GM18505 (cell line): ENCODE measurements at regions not wholly inside any gene's neighbourhood (a gene's known extent, or its start where the extent isn't known, plus 50 kb on each side); places are given as distances from the start of the nearest gene placed in this dataset.

ENCODE experiments used
- ATAC-seq: cut with Tn5 transposase; IDR thresholded peaks from one replicate; pipeline ENCODE4 v1.9.1; 2021; ENCODE audit not compliant: unreplicated experiment
- POLR2A ChIP-seq: IDR thresholded peaks from 4 replicates; pipeline ENCODE4 v1.6.1; 2011; ENCODE audit warnings: borderline replicate concordance; ENCODE audit not compliant: insufficient read depth, insufficient read length; ENCODE audit errors: extremely low read depth

DNA sequence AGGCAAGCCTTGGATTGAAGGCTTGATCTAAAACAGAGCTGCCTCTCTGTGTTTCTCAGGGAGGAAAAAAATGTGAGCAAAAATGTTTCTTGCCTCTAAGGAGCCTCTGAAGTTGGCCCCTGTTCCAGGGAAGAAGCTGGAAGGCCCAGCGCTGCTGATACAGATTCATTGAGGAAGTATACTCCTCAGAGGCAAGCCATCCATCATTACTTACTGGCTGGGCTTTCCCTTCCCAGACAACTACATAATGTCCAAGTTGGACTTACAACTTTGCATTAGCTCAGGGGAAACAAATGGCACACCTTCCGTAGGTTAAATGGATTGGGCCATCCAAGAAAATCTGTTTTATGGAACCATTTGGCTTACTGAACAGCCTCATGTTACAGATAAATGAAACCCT lies 263.7 kb upstream of the SEL1L start:
- no peak for ATAC-seq
- TF ChIP-seq POLR2A: no peak

DNA sequence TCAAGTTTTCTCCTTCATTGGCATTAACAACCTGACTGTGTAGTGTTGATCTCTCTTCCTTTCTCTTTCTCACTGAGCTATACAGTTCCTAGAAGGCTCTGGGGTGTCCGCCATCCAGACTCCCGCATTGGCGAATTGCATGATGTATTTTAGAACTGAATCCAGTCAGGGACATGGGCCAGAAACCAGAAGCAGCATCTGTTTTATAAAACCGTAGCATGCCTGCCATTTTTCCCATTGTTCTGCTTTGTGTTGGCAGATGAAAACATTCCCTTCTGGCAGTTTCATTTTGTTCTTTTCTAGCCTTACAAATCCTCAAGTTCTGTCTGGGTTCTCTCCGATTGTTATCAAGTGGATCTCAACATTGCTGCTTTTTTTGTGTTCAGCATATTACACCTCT lies 268.3 kb upstream of the SEL1L start:
- ATAC-seq: no peak
- TF ChIP-seq POLR2A: no peak

DNA sequence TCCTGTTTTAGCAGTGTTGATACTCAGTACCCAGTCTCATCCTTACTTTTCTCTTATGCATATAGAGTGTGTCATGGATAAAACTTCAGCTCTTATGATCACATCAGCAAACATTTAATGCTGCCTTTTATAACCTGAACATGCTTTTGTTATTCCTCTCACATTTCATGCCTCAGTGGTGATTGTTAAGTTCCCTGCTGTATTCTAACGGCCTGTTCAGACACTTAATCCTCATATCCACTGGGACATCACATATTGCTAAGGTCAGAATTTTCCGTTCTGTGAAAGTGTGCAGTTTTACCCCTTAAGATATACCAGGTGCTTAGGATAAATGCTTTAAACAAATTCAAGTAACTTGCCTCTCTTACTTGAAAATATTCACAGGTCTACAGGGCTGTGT lies 268.7 kb upstream of the SEL1L start:
- no peak for ATAC-seq
- no peak for TF ChIP-seq POLR2A

DNA sequence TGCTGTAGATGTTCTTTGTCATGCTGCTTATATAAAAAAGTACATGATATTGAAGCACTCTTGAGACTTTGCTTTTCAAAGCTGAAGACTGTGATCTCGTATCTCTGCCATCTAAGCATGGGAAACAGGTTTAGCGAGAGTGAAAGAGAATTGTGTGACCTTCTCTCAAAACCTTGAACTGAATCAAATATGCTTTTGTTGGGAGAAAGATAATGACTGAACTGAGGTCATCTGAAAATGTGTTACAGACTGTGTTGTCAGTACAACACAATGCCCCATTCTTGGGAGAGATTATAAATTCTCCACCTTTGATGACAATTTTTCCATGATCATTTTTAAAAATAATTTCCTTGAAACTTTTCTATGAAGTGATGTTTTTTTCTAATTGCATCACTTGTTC lies 272.1 kb upstream of the SEL1L start:
- no peak for TF ChIP-seq POLR2A

DNA sequence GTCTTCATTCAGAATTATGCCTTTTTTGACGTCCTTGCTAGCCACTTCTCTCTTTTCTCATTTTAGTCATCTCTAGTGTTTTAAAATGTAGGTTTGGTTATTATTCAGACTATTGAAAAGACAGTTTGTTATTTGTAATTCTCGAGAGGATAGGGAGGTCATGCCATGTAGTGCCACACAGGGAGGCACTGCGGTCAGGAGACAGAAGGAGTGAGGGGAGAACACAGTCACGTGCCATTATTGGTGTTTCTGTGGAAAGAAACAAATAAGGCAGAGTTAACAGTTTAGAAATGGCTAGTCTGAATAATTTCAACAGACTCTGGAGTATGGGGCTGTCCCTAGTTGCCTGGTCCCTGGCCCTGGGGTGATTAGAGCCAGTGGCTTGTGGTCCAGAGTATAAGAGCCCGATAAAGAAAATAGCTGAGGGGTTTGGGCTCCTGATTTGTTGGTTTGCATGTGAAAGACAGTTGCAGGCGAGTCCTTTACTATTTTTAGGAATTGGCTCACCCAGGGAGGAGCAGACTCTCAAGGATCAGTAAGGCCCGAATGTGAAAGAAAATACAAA lies 278.1 kb upstream of the SEL1L start:
- no peak for TF ChIP-seq POLR2A
- ATAC-seq: no peak

More for the DNA sequence above, 272.1 kb upstream of the SEL1L start:
- ATAC-seq: no peak

DNA sequence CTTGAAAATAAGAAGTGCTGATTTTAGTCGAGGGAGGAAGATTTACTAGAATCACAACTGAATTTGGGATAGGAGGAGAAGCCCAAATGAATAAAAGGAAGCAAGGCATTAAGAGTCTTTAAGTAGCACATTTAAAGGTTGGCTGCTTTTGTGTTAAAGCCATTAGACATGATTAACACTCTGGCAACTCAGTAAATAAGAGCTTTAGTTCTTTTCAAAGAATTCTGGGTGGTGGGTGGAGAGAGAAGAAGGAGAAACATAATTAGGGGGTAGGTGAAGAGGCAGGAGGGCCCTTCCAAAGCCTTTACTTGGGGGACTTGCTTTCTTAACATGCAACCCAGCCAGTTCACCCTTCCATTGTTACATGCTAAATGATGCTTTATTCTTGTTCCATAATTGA lies 284.6 kb upstream of the SEL1L start:
- no peak for ATAC-seq
- TF ChIP-seq POLR2A: no peak

DNA sequence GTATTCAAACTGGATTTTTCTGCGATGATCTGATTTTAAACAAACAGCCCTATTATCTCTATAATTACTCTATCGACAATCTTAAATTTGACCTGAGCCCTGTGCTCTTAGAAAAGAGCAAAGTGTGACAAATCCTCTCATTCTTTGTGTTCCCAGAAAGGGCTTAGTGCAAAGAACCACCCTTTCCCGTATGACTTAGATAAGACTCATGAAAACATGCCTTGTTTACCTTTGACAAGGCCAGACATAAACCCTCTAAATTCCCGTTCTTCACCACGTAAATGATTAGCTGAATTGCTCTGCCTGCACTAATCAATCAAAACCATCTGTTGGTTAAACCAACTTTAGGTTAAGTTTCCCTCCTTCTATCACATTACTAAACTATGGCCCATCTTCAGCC lies 285.7 kb upstream of the SEL1L start:
- TF ChIP-seq POLR2A: no peak
- ATAC-seq: no peak

DNA sequence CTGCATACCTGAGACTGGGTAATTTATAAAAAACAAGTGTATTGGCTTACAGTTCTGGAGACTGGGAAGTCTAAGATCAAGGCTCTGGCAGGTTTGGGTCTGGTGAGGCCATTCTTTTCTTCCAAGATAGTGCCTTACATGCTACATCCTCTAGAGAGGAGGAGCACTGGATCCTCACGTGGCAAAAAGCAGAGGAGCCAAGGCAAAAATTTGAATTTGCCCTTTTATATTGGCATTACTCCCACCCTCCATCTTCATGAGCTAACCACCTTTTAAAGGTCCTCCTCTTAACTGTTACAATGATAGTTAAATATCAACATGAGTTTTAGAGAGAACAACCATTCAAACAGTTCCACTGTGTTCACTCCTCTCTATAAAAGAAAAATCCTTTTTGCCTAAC lies 286.3 kb upstream of the SEL1L start:
- no peak for TF ChIP-seq POLR2A
- ATAC-seq: no peak

DNA sequence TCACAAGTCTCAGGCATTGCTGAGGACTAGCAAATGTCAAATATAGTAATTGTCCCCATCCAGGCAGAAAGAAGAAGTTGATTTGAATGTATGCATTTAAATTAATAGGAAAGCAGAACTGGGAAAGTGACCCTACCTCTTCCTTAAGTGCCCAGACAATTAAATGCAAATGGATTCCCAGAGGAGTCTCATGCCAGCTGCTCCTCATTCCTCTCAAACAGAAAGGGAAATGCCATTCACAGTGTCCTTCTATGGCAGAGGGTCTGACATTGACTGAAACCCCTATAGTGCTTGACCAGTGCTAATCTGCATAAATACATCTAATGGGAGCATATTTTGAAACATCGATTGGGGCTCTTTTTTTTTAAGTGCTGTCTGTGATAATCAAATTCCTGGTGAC lies 292.4 kb upstream of the SEL1L start:
- no peak for ATAC-seq
- no peak for TF ChIP-seq POLR2A

DNA sequence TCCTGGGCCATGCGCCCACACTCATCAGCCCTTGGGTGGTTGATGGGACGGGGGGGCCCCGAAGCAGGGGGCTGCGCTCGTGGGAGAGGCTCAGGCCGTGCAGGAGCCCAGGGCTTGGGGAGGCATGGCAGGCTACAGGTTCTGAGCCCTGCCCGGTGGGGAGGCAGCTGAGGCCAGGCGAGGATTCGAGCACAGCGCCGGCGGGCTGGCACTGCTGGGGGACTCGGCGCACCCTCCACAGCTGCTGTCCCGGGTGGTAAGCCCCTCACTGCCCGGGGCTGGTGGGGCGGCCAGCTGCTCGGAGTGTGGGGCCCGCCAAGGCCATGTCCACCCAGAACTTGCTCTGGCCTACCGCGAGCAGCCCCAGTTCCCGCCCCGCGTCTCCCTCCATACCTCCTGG lies 295.8 kb upstream of the SEL1L start:
- ATAC-seq: no peak
- TF ChIP-seq POLR2A: no peak

DNA sequence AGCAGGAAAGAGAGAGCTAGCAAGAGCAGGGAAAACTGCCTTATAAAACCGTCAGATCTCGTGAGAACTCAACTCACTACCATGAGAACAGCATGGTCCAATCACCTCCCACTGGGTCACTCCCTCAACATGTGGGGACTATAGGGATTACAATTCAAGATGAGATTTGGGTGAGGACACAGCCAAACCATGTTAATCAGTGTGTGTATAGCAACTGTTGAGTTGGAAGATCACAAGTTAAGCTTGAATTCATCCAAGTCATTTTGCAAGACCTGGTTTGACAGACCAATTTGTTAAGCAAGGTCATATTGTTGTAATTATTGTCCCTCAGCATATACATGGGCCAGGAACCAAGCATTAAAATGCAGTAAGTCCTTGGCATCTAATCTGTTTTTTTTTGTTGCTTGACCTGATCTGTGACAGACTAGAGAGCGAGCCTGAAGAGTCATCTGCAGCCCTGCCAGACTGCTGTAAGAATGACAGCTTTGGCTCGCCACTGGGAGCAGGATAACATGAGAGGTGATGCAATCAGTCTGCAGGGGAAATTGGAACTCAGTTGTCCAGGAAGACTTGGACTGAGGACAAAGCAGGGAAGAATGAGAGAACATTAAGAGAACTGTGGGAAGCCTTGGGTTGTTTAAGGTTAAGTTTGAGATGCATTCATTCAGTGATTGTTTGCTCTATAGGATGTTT lies 297.6 kb upstream of the SEL1L start:
- no peak for ATAC-seq
- no peak for TF ChIP-seq POLR2A

DNA sequence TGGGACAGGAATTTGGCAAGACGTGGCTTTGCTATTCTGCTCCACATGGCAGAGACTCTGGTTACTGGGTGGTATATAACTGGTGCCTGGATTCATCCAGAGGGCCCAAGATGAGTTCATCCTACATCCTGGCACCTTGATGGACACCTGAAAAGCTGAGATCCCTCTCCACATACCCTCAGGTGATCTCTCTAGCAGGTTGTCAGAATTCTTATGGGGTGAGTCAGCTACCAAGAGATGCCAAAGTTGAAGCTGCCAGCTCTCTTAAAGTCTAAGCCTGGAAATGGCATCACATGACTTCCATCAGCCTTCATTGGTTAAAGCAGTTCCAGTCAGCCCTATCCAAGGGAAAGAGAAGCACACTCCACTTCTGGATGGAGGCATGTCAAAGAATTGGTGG lies 300.7 kb upstream of the SEL1L start:
- no peak for ATAC-seq
- TF ChIP-seq POLR2A: no peak

DNA sequence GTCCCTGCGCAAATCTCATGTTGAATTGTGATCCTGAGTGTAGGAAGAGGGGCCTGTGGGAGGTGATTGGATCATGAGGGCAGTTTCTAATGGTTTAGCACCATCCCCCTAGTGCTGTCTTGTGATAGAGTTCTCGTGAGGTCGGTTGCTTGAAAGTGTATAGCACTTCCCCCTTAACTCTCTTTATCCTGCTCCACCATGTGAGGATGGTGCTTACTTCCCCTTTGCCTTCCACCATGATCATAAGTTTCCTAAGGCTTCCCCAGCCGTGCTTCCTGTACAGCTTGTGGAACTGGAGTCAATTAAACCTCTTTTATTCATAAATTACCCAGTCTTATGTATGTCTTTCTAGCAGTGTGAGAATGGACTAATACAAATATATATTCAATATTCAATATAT lies 303.7 kb upstream of the SEL1L start:
- no peak for TF ChIP-seq POLR2A
- no peak for ATAC-seq

DNA sequence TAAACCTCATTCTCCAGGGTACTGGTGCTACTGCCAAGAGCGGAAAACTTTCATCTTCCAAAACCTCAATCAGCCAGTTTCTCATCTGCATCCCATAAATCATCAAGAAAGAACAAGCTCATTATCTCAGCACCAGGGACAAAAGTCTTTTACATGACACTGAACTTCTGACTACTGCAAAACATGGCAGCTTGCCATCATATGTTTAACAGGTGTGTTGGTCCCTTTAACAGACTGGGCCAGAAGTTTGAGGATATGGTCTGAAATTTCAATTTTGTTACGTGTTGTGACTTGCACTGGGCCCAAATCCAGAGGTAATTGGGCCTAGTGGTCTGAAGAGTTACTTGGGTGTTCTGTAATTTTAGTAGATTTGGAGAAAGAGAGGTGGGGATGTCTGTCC lies 305.4 kb upstream of the SEL1L start:
- TF ChIP-seq POLR2A: no peak
- ATAC-seq: no peak

DNA sequence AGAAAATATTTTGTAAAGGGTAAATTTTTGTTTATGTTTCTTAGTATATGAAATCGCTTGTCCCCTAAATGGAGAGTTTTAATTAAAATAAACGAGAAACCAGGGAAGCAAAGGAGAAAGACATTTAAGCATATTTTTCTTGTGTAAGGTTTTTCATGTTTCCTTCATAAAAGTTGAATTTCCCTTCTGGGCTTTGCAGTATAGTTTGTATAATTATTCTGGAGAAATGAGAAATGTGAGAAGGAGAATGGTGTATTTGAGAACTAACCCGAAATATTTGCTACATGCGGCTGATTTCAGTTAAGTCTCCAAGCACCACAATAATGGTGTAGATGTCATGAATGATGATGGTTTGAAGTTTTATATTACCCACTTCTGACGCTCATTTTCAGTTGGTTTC lies 307.7 kb upstream of the SEL1L start:
- ATAC-seq: no peak
- no peak for TF ChIP-seq POLR2A
